Astrocyte of the spinal cord (primary cell): ENCODE measurements at regions not wholly inside any gene's neighbourhood (a gene's known extent, or its start where the extent isn't known, plus 50 kb on each side); places are given as distances from the start of the nearest gene placed in this dataset.
"Not testable (repeated sequence)": the region's sequence is repeated elsewhere in the genome, so short reads cannot be mapped to it uniquely, and the experiment has no call there.

Experiments used
- DNase-seq: peaks from one replicate; pipeline ENCODE4 v3.0.0; 2011; ENCODE audit warnings: low read depth, low spot score
- H3K4me3 ChIP-seq: 2 replicates; pipeline ENCODE4 v1.5.1; 2011; ENCODE audit warnings: low read depth, mild to moderate bottlenecking, low read length, moderate library complexity
- in situ Hi-C: cut with HindIII; loops from 2 replicates; pipeline ENCODE4 v1.10.0; 2017; ENCODE audit warnings: low sequenced_read_pairs
- TF ChIP-seq, protein P1 (sequence below): IDR thresholded peaks from 2 replicates; pipeline ENCODE4 v1.5.1; 2012; ENCODE audit warnings: low read depth, mild to moderate bottlenecking, low read length, inconsistent platforms

GRCh38 chr9:124174433-124174832 lies 83.3 kb upstream of the NEK6 start:
- no peak for DNase-seq
- TF ChIP-seq, protein P1, sequence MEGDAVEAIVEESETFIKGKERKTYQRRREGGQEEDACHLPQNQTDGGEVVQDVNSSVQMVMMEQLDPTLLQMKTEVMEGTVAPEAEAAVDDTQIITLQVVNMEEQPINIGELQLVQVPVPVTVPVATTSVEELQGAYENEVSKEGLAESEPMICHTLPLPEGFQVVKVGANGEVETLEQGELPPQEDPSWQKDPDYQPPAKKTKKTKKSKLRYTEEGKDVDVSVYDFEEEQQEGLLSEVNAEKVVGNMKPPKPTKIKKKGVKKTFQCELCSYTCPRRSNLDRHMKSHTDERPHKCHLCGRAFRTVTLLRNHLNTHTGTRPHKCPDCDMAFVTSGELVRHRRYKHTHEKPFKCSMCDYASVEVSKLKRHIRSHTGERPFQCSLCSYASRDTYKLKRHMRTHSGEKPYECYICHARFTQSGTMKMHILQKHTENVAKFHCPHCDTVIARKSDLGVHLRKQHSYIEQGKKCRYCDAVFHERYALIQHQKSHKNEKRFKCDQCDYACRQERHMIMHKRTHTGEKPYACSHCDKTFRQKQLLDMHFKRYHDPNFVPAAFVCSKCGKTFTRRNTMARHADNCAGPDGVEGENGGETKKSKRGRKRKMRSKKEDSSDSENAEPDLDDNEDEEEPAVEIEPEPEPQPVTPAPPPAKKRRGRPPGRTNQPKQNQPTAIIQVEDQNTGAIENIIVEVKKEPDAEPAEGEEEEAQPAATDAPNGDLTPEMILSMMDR = no peak
- H3K4me3 ChIP-seq = no peak overlapping the region
- in situ Hi-C loops = no loop called here

- H3K4me3 ChIP-seq, DNase-seq, in situ Hi-C loops: not testable (repeated sequence)
These were observed 80.2 kb upstream of the NEK6 start for GRCh38 chr9:124177522-124177921.

GRCh38 chr9:124179196-124180071 lies 78.3 kb upstream of the NEK6 start:
- TF ChIP-seq, protein P1 = no peak
- H3K4me3 ChIP-seq = no peak overlapping the region
- in situ Hi-C loops = no loop called here
- no peak for DNase-seq

DNA sequence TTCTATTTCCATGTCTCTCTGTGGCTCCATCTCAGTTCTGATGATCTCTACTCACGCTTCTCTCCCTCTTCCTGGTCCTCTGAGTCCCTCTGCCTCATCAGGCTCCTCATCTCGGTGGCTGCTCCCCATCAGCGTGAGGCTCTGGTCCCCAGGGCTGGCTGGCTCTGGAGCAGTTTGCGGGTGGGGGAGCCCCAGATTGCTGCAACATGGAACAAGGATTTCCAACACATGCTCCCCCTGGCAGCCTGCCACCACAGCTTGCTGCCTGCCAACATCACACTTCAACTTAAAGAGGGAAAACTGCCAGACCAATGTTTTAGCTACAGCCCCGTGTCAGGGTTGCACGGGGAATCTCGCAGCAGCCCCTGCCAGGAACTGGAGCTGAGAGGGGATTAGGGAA lies 77.2 kb upstream of the NEK6 start:
- no peak overlapping the region for H3K4me3 ChIP-seq
- TF ChIP-seq, protein P1 = no peak
- DNase-seq = no peak
- in situ Hi-C loops = no loop called here

DNA sequence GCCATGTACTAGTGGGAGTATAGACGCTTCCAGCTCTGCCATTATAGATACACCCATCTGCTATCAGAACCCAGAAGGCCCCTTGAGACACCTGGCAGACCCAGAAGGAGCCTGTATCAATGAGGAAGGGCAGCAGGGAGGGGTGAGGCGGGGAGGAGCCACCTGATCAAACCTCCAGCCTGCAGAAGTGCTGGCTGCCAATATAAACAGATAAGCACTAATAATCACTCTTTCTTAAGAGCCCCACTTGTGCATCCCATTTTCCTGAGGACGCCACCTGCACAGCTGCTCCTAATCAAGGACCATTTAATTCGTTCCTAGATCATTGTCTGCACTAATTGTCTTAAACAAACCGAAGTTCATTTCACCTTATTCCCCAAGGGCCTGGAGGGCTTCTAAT lies 75.0 kb upstream of the NEK6 start:
- TF ChIP-seq, protein P1 = no peak
- H3K4me3 ChIP-seq = no peak overlapping the region
- in situ Hi-C loops = no loop called here
- no peak for DNase-seq

- in situ Hi-C loops = no loop called here
- H3K4me3 ChIP-seq = no peak overlapping the region
- TF ChIP-seq, protein P1 = no peak
- DNase-seq = no peak
These were observed 74.0 kb upstream of the NEK6 start for GRCh38 chr9:124183772-124184171.

- TF ChIP-seq, protein P1 = no peak
- in situ Hi-C loops = no loop called here
- no peak for DNase-seq
- H3K4me3 ChIP-seq = no peak overlapping the region
These were observed 72.3 kb upstream of the NEK6 start for GRCh38 chr9:124185413-124185812.
